SK-N-MC (cell line): ENCODE measurements at regions not wholly inside any gene's neighbourhood (a gene's known extent, or its start where the extent isn't known, plus 50 kb on each side); places are given as distances from the start of the nearest gene placed in this dataset.

Source experiments
- DNase-seq: peaks from one replicate; pipeline ENCODE4 v3.0.0-alpha.2; 2011; ENCODE audit warnings: low read depth, low spot score
- H3K27ac ChIP-seq: fragments of 200-600 bp; sonication (generic); 2 replicates; pipeline ENCODE4 v1.5.1; 2016; ENCODE audit warnings: mixed run types
- H3K36me3 ChIP-seq: fragments of 200-600 bp; sonication (generic); 2 replicates; pipeline ENCODE4 v1.6.1; 2017; ENCODE audit warnings: antibody characterized with exemption, low read length, mixed read lengths; ENCODE audit not compliant: insufficient read depth
- H3K4me3 ChIP-seq: fragments of 200-600 bp; sonication (generic); 2 replicates; pipeline ENCODE4 v1.5.1; 2016
- H3K9ac ChIP-seq: fragments of 200-600 bp; sonication (generic); 2 replicates; pipeline ENCODE4 v1.8.0; 2017; ENCODE audit warnings: mixed run types, mixed read lengths; ENCODE audit not compliant: insufficient read length
- H3K9me3 ChIP-seq: fragments of 200-600 bp; sonication (generic); 2 replicates; pipeline ENCODE4 v1.6.1; 2017; ENCODE audit warnings: low read depth, mild to moderate bottlenecking, antibody characterized with exemption, low read length, moderate library complexity, mixed read lengths
- EZH2 ChIP-seq: fragments of 200-600 bp; sonication (generic); IDR thresholded peaks from one replicate; pipeline ENCODE4 v1.6.1; 2017; ENCODE audit warnings: antibody characterized with exemption
- FOXP2 ChIP-seq: optimal IDR thresholded peaks from 2 replicates; pipeline ENCODE3; 2011; ENCODE audit warnings: mild to moderate bottlenecking, moderate library complexity; ENCODE audit not compliant: insufficient read depth; ENCODE audit errors: extremely low read length, control extremely low read depth
- POLR2AphosphoS5 ChIP-seq: IDR thresholded peaks from 2 replicates; pipeline ENCODE4 v1.6.1; 2012; ENCODE audit warnings: mild to moderate bottlenecking, low read depth, low read length, borderline replicate concordance

GRCh38 chr21:36579898-36580297 lies 100.0 kb upstream of the CLDN14 start:
- Histone ChIP-seq H3K36me3 (no peaks in the 10 kb centered on the region), H3K4me3 (no peak overlapping the region), H3K9me3 (no peaks in the 10 kb centered on the region), H3K27ac (no peak overlapping the region), H3K9ac (no peak overlapping the region)
- TF ChIP-seq POLR2AphosphoS5 = no peak
- TF ChIP-seq EZH2 = no peak
- no peak for TF ChIP-seq FOXP2
- no peak for DNase-seq

GRCh38 chr21:36582271-36582670 lies 102.3 kb upstream of the CLDN14 start:
- Histone ChIP-seq H3K9ac (no peak overlapping the region), H3K27ac (no peak overlapping the region), H3K36me3 (no peaks in the 10 kb centered on the region), H3K9me3 (no peaks in the 10 kb centered on the region), H3K4me3 (no peak overlapping the region)
- TF ChIP-seq FOXP2 (no peak), POLR2AphosphoS5 (no peak), EZH2 (no peak)
- DNase-seq = no peak

- Histone ChIP-seq H3K4me3 (no peak overlapping the region), H3K9ac (no peak overlapping the region), H3K36me3 (no peaks in the 10 kb centered on the region), H3K9me3 (no peaks in the 10 kb centered on the region), H3K27ac (no peak overlapping the region)
- no peak for TF ChIP-seq POLR2AphosphoS5
- TF ChIP-seq EZH2 = no peak
- TF ChIP-seq FOXP2 = no peak
- DNase-seq = no peak
Measured at GRCh38 chr21:36583591-36583990, 103.7 kb upstream of the CLDN14 start.

- Histone ChIP-seq H3K27ac (peak overlapping the region; percentile 92), H3K9ac (no peak overlapping the region)
- DNase-seq = peak; percentile 89
Measured at GRCh38 chr21:36584980-36585940, 105.3 kb upstream of the CLDN14 start.

GRCh38 chr21:36587388-36587787 lies 107.5 kb upstream of the CLDN14 start:
- Histone ChIP-seq H3K9ac (no peak overlapping the region), H3K9me3 (no peaks in the 10 kb centered on the region), H3K36me3 (no peaks in the 10 kb centered on the region), H3K4me3 (no peak overlapping the region), H3K27ac (no peak overlapping the region)
- DNase-seq = no peak
- no peak for TF ChIP-seq EZH2
- no peak for TF ChIP-seq FOXP2
- no peak for TF ChIP-seq POLR2AphosphoS5

More at GRCh38 chr21:36584980-36585940, 105.3 kb upstream of the CLDN14 start:
- TF ChIP-seq EZH2 (no peak), FOXP2 (no peak), POLR2AphosphoS5 (no peak)
- H3K36me3 ChIP-seq = no peaks in the 10 kb centered on the region
- H3K4me3 ChIP-seq = no peak overlapping the region
- no peaks in the 10 kb centered on the region for H3K9me3 ChIP-seq

- H3K36me3 ChIP-seq = no peaks in the 10 kb centered on the region
- no peaks in the 10 kb centered on the region for H3K9me3 ChIP-seq
- no peak overlapping the region for H3K27ac ChIP-seq
- TF ChIP-seq FOXP2 = no peak
- TF ChIP-seq POLR2AphosphoS5 = no peak
- TF ChIP-seq EZH2 = no peak
- no peak overlapping the region for H3K9ac ChIP-seq
- no peak overlapping the region for H3K4me3 ChIP-seq
- no peak for DNase-seq
Measured at GRCh38 chr21:36589352-36589971, 109.5 kb upstream of the SIM2 start.

- no peak overlapping the region for H3K9ac ChIP-seq
- DNase-seq = no peak
Measured at GRCh38 chr21:36591326-36591970, 107.5 kb upstream of the SIM2 start.

GRCh38 chr21:36596174-36596573 lies 102.7 kb upstream of the SIM2 start:
- no peak for DNase-seq
- Histone ChIP-seq H3K4me3 (no peak overlapping the region), H3K9ac (no peak overlapping the region), H3K9me3 (no peaks in the 10 kb centered on the region), H3K36me3 (no peaks in the 10 kb centered on the region), H3K27ac (no peak overlapping the region)
- TF ChIP-seq FOXP2 (no peak), POLR2AphosphoS5 (no peak), EZH2 (no peak)

More at GRCh38 chr21:36591326-36591970, 107.5 kb upstream of the SIM2 start:
- no peak for TF ChIP-seq FOXP2
- no peak for TF ChIP-seq EZH2
- no peak for TF ChIP-seq POLR2AphosphoS5
- no peaks in the 10 kb centered on the region for H3K9me3 ChIP-seq
- H3K27ac ChIP-seq = no peak overlapping the region
- H3K36me3 ChIP-seq = no peaks in the 10 kb centered on the region
- no peak overlapping the region for H3K4me3 ChIP-seq
